ENCODE measurements at regions not wholly inside any gene's neighbourhood (a gene's known extent, or its start where the extent isn't known, plus 50 kb on each side); places are given as distances from the start of the nearest gene placed in this dataset.

DNA sequence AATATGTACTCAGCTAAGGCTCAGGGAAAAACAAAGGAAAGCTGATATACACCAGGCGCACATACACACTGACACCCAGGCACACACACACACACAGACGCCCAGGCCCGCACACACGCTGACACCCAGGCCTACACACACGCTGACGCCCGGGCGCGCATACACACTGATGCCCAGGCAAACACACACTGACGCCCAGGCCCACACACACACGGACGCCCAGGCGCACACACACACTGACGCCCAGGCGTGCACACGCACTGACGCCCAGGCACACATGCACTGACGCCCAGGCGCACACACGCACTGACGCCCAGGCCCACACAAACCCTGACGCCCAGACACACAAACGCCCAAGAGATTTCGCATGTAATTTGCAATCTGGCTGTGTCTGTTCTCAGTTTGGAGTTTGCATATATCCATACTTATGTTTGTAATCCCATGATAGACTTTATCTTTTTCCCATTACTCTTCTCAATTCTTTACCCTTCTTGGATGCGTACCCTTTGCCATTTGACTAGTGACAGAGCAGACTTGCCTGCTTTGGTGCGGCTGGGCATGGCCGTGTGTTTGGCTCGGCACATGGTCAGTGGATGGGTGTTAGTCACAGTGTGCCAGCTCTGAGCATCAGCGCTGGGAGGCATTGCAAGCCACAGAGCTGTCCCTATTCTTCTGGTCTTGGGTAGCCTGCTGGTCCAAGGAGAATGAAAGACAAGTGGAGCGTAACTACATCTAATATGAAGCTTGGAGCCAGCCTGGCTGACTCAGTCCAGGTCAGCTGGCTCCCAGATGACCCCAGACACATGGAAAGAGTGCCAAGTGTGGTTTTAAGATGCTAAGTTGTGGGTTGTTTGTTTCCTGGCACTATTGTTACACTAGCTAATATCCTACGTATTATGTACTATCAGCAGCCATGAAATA, 632.4 kb upstream of the ZFP42 start:
- TF ChIP-seq EZH2 (IDR thresholded peaks at IDR 0.05; ENCODE audit: borderline replicate concordance), result no peak
- TF ChIP-seq, protein P1, sequence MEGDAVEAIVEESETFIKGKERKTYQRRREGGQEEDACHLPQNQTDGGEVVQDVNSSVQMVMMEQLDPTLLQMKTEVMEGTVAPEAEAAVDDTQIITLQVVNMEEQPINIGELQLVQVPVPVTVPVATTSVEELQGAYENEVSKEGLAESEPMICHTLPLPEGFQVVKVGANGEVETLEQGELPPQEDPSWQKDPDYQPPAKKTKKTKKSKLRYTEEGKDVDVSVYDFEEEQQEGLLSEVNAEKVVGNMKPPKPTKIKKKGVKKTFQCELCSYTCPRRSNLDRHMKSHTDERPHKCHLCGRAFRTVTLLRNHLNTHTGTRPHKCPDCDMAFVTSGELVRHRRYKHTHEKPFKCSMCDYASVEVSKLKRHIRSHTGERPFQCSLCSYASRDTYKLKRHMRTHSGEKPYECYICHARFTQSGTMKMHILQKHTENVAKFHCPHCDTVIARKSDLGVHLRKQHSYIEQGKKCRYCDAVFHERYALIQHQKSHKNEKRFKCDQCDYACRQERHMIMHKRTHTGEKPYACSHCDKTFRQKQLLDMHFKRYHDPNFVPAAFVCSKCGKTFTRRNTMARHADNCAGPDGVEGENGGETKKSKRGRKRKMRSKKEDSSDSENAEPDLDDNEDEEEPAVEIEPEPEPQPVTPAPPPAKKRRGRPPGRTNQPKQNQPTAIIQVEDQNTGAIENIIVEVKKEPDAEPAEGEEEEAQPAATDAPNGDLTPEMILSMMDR (IDR thresholded peaks at IDR 0.05; ENCODE audit: poor library complexity), result no peak
- TF ChIP-seq EZH2phosphoT487 (IDR thresholded peaks at IDR 0.05; ENCODE audit: low read depth, severe bottlenecking, unreplicated experiment), result no peak

Data from hepatocyte (in vitro differentiated cells).